Ascending aorta (tissue), 2 donors: ENCODE measurements at regions not wholly inside any gene's neighbourhood (a gene's known extent, or its start where the extent isn't known, plus 50 kb on each side); places are given as distances from the start of the nearest gene placed in this dataset.

Source experiments
- DNase-seq, 2 donors: peaks; one replicate each; pipeline ENCODE4 v3.0.0-alpha.2; 2019; ENCODE audit warnings: low spot score in 2 of 2
- H3K27ac ChIP-seq, 2 donors: fragments of 200-600 bp; sonication (generic); one replicate each; pipeline ENCODE4 v1.5.1; 2016 to 2017; ENCODE audit warnings: mild to moderate bottlenecking in 1 of 2
- H3K27me3 ChIP-seq: fragments of 200-600 bp; sonication (generic); one replicate; pipeline ENCODE4 v1.5.1; 2017
- H3K36me3 ChIP-seq, 2 donors: fragments of 200-600 bp; sonication (generic); one replicate each; pipeline ENCODE4 v1.5.1; 2016
- H3K4me1 ChIP-seq, 2 donors: fragments of 200-600 bp; sonication (generic); one replicate each; pipeline ENCODE4 v1.5.1; 2016 to 2017; ENCODE audit warnings: mild to moderate bottlenecking in 1 of 2
- H3K4me3 ChIP-seq, 2 donors: fragments of 200-600 bp; sonication (generic); one replicate each; pipeline ENCODE4 v1.5.1; 2016 to 2017; ENCODE audit warnings: mild to moderate bottlenecking in 1 of 2
- H3K9me3 ChIP-seq, 2 donors: fragments of 200-600 bp; sonication (generic); one replicate each; pipeline ENCODE4 v1.5.1; 2016
- intact Hi-C: fragments of 100-400 bp; cut with DNase I; formaldehyde crosslinking; loops from one replicate; pipeline ENCODE4 v1.15.1; 2023
- TF ChIP-seq, protein P1 (sequence below), 3 experiments: fragments of 200-600 bp in 2 of 3; fragments of 450-650 bp in 1 of 3; sonication (generic) in 2 of 3; IDR thresholded peaks; one replicate each; pipeline ENCODE4 v1.5.1; 2016 to 2019; ENCODE audit warnings: antibody characterized with exemption in 3 of 3, mild to moderate bottlenecking in 1 of 3, moderate library complexity in 1 of 3

DNA sequence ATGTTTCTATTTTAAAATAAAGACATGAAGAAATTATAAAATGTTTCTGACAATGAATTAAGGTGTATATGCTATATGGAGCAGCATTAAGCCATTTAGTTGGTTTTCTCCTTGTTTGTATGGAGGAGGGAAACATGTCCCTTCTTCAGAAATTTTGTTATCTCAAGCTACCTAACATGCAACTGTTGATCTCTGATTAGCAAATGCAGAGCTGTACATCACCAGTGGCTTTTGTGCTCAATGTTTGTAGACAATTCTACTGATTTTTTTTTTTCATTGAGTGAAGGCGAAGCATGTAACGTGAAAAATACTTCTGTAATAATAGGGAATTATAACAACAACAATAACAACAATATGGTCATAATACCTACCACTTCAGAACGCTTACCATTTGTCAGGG, 463.7 kb downstream of the PLPP3 start:
- Histone ChIP-seq H3K36me3 (no peaks in the 10 kb centered on the region), H3K27ac (no peak overlapping the region), H3K9me3 (no peaks in the 10 kb centered on the region), H3K4me3 (no peak overlapping the region), H3K4me1 (no peaks in the 10 kb centered on the region), H3K27me3 (no peaks in the 10 kb centered on the region)
- intact Hi-C loops: no loop called here
- TF ChIP-seq, protein P1, sequence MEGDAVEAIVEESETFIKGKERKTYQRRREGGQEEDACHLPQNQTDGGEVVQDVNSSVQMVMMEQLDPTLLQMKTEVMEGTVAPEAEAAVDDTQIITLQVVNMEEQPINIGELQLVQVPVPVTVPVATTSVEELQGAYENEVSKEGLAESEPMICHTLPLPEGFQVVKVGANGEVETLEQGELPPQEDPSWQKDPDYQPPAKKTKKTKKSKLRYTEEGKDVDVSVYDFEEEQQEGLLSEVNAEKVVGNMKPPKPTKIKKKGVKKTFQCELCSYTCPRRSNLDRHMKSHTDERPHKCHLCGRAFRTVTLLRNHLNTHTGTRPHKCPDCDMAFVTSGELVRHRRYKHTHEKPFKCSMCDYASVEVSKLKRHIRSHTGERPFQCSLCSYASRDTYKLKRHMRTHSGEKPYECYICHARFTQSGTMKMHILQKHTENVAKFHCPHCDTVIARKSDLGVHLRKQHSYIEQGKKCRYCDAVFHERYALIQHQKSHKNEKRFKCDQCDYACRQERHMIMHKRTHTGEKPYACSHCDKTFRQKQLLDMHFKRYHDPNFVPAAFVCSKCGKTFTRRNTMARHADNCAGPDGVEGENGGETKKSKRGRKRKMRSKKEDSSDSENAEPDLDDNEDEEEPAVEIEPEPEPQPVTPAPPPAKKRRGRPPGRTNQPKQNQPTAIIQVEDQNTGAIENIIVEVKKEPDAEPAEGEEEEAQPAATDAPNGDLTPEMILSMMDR (IDR thresholded peaks at IDR 0.05): no peak
- no peak for DNase-seq

DNA sequence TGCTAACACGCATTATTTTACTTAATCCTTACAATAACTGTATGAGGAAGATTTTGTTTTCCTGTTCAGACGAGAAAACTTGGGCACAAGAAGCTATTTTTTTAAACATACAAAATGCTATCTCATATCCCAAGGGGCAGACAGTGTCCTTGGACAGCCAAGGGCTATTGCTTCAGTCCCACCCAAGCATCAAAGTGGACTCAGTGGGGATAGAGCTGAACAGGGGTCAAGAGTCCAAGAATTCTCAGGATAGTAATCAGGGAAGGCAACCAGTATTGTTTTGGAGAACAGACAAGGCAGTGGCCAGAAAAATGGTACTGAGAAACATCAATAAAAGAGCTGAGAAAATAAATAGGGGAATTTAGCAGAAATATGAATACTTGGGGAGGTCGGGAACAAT, 465.7 kb downstream of the PLPP3 start:
- intact Hi-C loops: no loop called here
- DNase-seq: no peak
- no peaks in the 10 kb centered on the region for H3K27me3 ChIP-seq
- H3K36me3 ChIP-seq: no peaks in the 10 kb centered on the region
- TF ChIP-seq, protein P1 (IDR thresholded peaks at IDR 0.05): no peak
- no peaks in the 10 kb centered on the region for H3K9me3 ChIP-seq
- H3K4me1 ChIP-seq: no peaks in the 10 kb centered on the region
- no peak overlapping the region for H3K4me3 ChIP-seq
- no peak overlapping the region for H3K27ac ChIP-seq

DNA sequence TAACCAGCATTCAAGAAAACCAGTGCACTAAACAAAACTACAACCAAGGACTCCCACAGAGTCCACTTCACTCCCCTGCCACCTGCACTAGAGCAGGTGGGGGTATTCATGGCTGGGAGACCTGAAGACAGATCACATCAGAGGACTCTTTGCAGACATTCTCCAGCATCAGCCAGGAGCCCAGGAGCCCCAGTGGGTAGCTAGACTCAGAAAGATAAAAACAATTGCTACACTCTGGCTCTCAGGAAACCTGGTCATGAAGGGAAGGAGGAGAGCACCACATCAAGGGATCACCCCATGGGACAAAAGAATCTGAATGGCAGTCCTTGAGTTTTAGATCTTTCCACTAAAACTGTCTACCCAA, 472.1 kb downstream of the PLPP3 start:
- H3K4me1 ChIP-seq: no peaks in the 10 kb centered on the region
- no peak overlapping the region for H3K4me3 ChIP-seq
- no peak overlapping the region for H3K27ac ChIP-seq
- peaks cover 0 to 13% of the 10 kb centered on the region in 2 donors for H3K9me3 ChIP-seq
- H3K36me3 ChIP-seq: no peaks in the 10 kb centered on the region
- intact Hi-C loops: no loop called here
- H3K27me3 ChIP-seq: no peaks in the 10 kb centered on the region
- TF ChIP-seq, protein P1 (IDR thresholded peaks at IDR 0.05): no peak
- DNase-seq: no peak

DNA sequence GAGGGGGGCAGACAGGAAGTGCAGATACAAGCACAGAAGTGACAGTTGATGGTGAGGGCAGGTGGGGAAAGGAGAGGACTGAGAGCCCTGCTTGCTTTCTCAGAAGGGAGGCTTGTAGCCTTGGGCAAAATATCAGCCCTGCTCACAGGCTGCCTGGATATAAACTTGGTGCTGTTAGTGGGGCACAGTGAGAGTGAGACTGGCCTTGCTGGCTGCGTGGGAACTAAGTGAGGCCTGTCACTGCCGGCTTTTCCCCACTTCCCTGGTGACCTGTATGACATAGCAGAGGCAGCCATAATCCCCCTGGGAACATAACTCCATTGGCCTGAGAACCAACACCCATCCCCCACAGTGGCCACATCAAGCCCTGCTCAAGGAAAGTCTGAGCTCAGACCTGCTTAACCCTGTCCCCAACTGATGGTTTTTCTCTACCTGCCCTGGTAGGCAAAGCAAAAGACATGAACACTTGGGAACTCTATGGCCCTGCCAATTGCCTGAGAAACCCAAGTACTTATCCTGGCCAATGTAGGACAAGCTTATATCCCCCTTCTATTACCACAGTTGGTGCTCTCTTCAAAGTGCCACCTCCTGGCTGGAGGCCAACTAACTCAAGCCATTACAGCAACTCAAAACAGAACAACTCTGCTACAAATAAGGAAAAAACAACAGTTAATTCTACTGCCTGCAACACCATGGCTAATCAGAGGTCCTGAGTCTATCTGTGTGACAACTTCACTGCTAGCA, 472.7 kb downstream of the PLPP3 start:
- Histone ChIP-seq H3K4me3 (no peak overlapping the region), H3K4me1 (no peaks in the 10 kb centered on the region), H3K27ac (no peak overlapping the region), H3K9me3 (peaks cover 0 to 13% of the 10 kb centered on the region in 2 donors), H3K36me3 (no peaks in the 10 kb centered on the region), H3K27me3 (no peaks in the 10 kb centered on the region)
- TF ChIP-seq, protein P1 (IDR thresholded peaks at IDR 0.05): no peak
- intact Hi-C loops: no loop called here
- no peak for DNase-seq

DNA sequence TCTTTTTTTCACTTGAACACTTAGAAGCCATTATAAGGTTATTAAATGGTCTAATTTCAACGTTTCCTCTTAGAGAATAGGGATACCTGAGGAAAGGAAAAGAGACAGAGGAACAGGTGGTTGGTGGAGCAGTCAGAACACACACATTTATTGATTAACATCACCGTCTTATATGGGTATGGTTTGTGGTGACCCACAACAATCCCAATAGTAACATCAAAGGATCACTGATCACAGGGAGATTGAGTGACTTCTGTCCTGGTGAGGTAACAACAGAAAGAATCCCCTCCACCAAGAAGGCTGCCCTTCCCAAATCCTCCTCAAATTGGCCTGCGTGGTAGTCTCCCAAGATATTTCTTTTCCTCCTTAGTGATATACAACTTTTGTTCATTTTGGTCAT, 474.0 kb downstream of the PLPP3 start:
- no peak for DNase-seq
- no peaks in the 10 kb centered on the region for H3K27me3 ChIP-seq
- H3K4me1 ChIP-seq: no peaks in the 10 kb centered on the region
- H3K36me3 ChIP-seq: no peaks in the 10 kb centered on the region
- H3K9me3 ChIP-seq: peaks cover 0 to 13% of the 10 kb centered on the region in 2 donors
- H3K4me3 ChIP-seq: no peak overlapping the region
- TF ChIP-seq, protein P1 (IDR thresholded peaks at IDR 0.05): no peak
- H3K27ac ChIP-seq: no peak overlapping the region
- intact Hi-C loops: no loop called here
